Loucy (cell line): ENCODE measurements at regions not wholly inside any gene's neighbourhood (a gene's known extent, or its start where the extent isn't known, plus 50 kb on each side); places are given as distances from the start of the nearest gene placed in this dataset.

Source experiments
- CTCF ChIP-seq: fragments of 200-600 bp; sonication (generic); conservative IDR thresholded peaks from 2 replicates; pipeline ENCODE4 v1.5.1; 2014; ENCODE audit warnings: mild to moderate bottlenecking, antibody characterized with exemption, low read length
- EZH2phosphoT487 ChIP-seq: fragments of 200-600 bp; IDR thresholded peaks from 2 replicates; pipeline ENCODE4 v1.6.1; 2018; ENCODE audit warnings: antibody characterized with exemption, mild to moderate bottlenecking, moderate library complexity, borderline replicate concordance

- TF ChIP-seq CTCF (no peak), EZH2phosphoT487 (no peak)
Measured at GRCh38 chr12:67829896-67830295, 159.4 kb upstream of the IFNG-AS1 start.
